HUES64 (cell line): ENCODE measurements at regions not wholly inside any gene's neighbourhood (a gene's known extent, or its start where the extent isn't known, plus 50 kb on each side); places are given as distances from the start of the nearest gene placed in this dataset.

Experiments used
- H3K27ac ChIP-seq: 2 replicates; pipeline ENCODE4 v1.7.0; 2013; ENCODE audit warnings: low read depth, low read length, inconsistent platforms
- H3K27me3 ChIP-seq: 2 replicates; pipeline ENCODE4 v1.6.1; 2013; ENCODE audit warnings: mild to moderate bottlenecking, low read length; ENCODE audit not compliant: insufficient read depth
- H3K36me3 ChIP-seq: 2 replicates; pipeline ENCODE4 v1.6.1; 2013; ENCODE audit warnings: mild to moderate bottlenecking, low read length; ENCODE audit not compliant: insufficient read depth
- H3K4me1 ChIP-seq: 2 replicates; pipeline ENCODE4 v1.6.1; 2013; ENCODE audit warnings: mild to moderate bottlenecking, low read length, moderate library complexity; ENCODE audit not compliant: insufficient read depth
- H3K4me3 ChIP-seq: 2 replicates; pipeline ENCODE4 v1.5.1; 2013; ENCODE audit warnings: mild to moderate bottlenecking, low read length, moderate library complexity
- H3K9ac ChIP-seq: 2 replicates; pipeline ENCODE4 v1.6.1; 2013; ENCODE audit warnings: mild to moderate bottlenecking, low read depth, low read length
- H3K9me3 ChIP-seq: 2 replicates; pipeline ENCODE4 v1.6.1; 2013; ENCODE audit warnings: low read depth, low read length; ENCODE audit not compliant: insufficient read depth
- WGBS: fragments of 150-250, 120-280 bp; methylation state at CpG from one replicate; pipeline ENCODE4 v1.1.7; 2013; ENCODE audit warnings: missing lambda C conversion rate; 5-methylcytosine and 5-hydroxymethylcytosine counted together

GRCh38 chr12:124622331-124622730 lies 54.9 kb upstream of the NCOR2 start:
- no peak overlapping the region for H3K4me3 ChIP-seq
- WGBS, result 94% methylated on average over 7 of the region's 7 CpGs
- H3K36me3 ChIP-seq, result no peaks in the 10 kb centered on the region
- H3K9me3 ChIP-seq, result no peaks in the 10 kb centered on the region
- peaks cover 3% of the 10 kb centered on the region; the same call in 1 of the 2 replicates for H3K4me1 ChIP-seq
- H3K27ac ChIP-seq, result no peak overlapping the region
- no peak overlapping the region for H3K9ac ChIP-seq
- no peaks in the 10 kb centered on the region for H3K27me3 ChIP-seq

GRCh38 chr12:124621296-124621660 lies 53.9 kb upstream of the NCOR2 start:
- 51% methylated on average over 11 of the region's 11 CpGs for WGBS
- H3K4me3 ChIP-seq, result no peak overlapping the region
- no peak overlapping the region for H3K9ac ChIP-seq
- no peaks in the 10 kb centered on the region for H3K9me3 ChIP-seq
- no peak overlapping the region for H3K27ac ChIP-seq
- peaks cover 3% of the 10 kb centered on the region; the same call in 1 of the 2 replicates for H3K4me1 ChIP-seq
- no peaks in the 10 kb centered on the region for H3K27me3 ChIP-seq
- H3K36me3 ChIP-seq, result no peaks in the 10 kb centered on the region

- 77% methylated on average over 12 of the region's 12 CpGs for WGBS
- Histone ChIP-seq H3K4me1 (0 out of 2 replicates have a peak, but pooled peaks cover 3% of the 10 kb centered on the region), H3K27ac (no peak overlapping the region), H3K9me3 (no peaks in the 10 kb centered on the region), H3K36me3 (no peaks in the 10 kb centered on the region), H3K9ac (no peak overlapping the region), H3K4me3 (no peak overlapping the region), H3K27me3 (no peaks in the 10 kb centered on the region)
Observed at GRCh38 chr12:124620606-124621295, 53.3 kb upstream of the NCOR2 start.

- no peak overlapping the region for H3K4me3 ChIP-seq
- 93% methylated on average over 21 of the region's 21 CpGs for WGBS
- H3K4me1 ChIP-seq, result 0 out of 2 replicates have a peak, but pooled peaks cover 3% of the 10 kb centered on the region
- no peak overlapping the region for H3K27ac ChIP-seq
- no peaks in the 10 kb centered on the region for H3K36me3 ChIP-seq
- H3K9me3 ChIP-seq, result no peaks in the 10 kb centered on the region
- no peak overlapping the region for H3K9ac ChIP-seq
- no peaks in the 10 kb centered on the region for H3K27me3 ChIP-seq
Observed at GRCh38 chr12:124618291-124618902, 51.0 kb upstream of the NCOR2 start.

GRCh38 chr12:124617615-124618014 lies 50.2 kb upstream of the NCOR2 start:
- Histone ChIP-seq H3K27ac (no peak overlapping the region), H3K36me3 (no peaks in the 10 kb centered on the region), H3K9ac (no peak overlapping the region)

More at GRCh38 chr12:124617615-124618014, 50.2 kb upstream of the NCOR2 start:
- Histone ChIP-seq H3K4me1 (0 out of 2 replicates have a peak, but pooled peaks cover 3% of the 10 kb centered on the region), H3K9me3 (no peaks in the 10 kb centered on the region), H3K27me3 (no peaks in the 10 kb centered on the region), H3K4me3 (no peak overlapping the region)
- 73% methylated on average over 19 of the region's 19 CpGs for WGBS
